ENCODE measurements at regions not wholly inside any gene's neighbourhood (a gene's known extent, or its start where the extent isn't known, plus 50 kb on each side); places are given as distances from the start of the nearest gene placed in this dataset.
A peak's percentile ranks its signal among the peaks of the same experiment; 100 is the strongest.

GRCh38 chr1:66438501-66438900 lies 95.5 kb upstream of the SGIP1 start (continued):
- TF ChIP-seq ZBTB40 (IDR thresholded peaks at IDR 0.05; ENCODE audit: borderline replicate concordance): no peak

GRCh38 chr1:66439031-66439740 lies 94.8 kb upstream of the SGIP1 start:
- 15% methylated on average over 4 of the region's 4 CpGs for WGBS (ENCODE audit: insufficient coverage, insufficient replicate concordance, low lambda C conversion rate, missing lambda C conversion rate)
- H3K4me3 ChIP-seq: no peak overlapping the region
- peak; percentile 52 for FAIRE-seq
- in situ Hi-C loops (cut with MboI): loop anchor here (5.0 kb wide), 1 partner anchor 37 kb away; no protein-coding TSS in a partner anchor
- peak overlapping the region; percentile 81 for H3K4me2 ChIP-seq (ENCODE audit: control insufficient read depth, insufficient read depth)
- no peaks in the 10 kb centered on the region for H3K36me3 ChIP-seq (ENCODE audit: control insufficient read depth in 2 of 2, insufficient read depth in 2 of 2, low read length in 1 of 2)
- peak overlapping the region; percentile 53; the same call in 1 of the 2 replicates for H3K9ac ChIP-seq (ENCODE audit: control insufficient read depth, insufficient read depth, low read length)
- H3K79me2 ChIP-seq (ENCODE audit: control insufficient read depth, insufficient read depth, low read length): no peaks in the 10 kb centered on the region
- ChIA-PET RAD21 (ENCODE audit: unreplicated experiment) (interaction anchor here (0.8 to 1.4 kb wide), 9 partner anchors 37 to 188 kb away, joined by 3 to 15 read pairs (median 6); no protein-coding TSS in a partner anchor), CTCF (interaction anchor here (0.8 to 1.1 kb wide), 7 partner anchors 11 to 196 kb away, joined by 3 to 5 read pairs (median 3); no protein-coding TSS in a partner anchor), POLR2A (interaction anchor here (0.7 to 1.2 kb wide), 2 partner anchors 37 to 90 kb away, joined by 3 to 10 read pairs; no protein-coding TSS in a partner anchor), SMC1A (ENCODE audit: uncharacterized antibody, unreplicated experiment) (interaction anchor here (0.7 to 1.3 kb wide), 16 partner anchors 37 to 197 kb away, joined by 3 to 13 read pairs (median 3); no protein-coding TSS in a partner anchor)
- BruUV-seq (replicated peaks): no TSS peak
- peaks cover 31% of the 10 kb centered on the region for H3K4me1 ChIP-seq (ENCODE audit: control insufficient read depth, insufficient read depth, low read length)
- H2AFZ ChIP-seq (ENCODE audit: control insufficient read depth, low read depth, low read length): peak overlapping the region; percentile 75
- ATAC-seq: peak; percentile 72
- peak overlapping the region; percentile 81 for H3K27ac ChIP-seq (ENCODE audit: control insufficient read depth, insufficient read depth)
- H3K27me3 ChIP-seq (replicated peaks in 1 of 2; ENCODE audit: control insufficient read depth in 2 of 2, insufficient read depth in 2 of 2, low read length in 1 of 2): no peaks in the 10 kb centered on the region
- H4K20me1 ChIP-seq (ENCODE audit: control insufficient read depth, insufficient read depth): no peaks in the 10 kb centered on the region
- intact Hi-C loops (cut with micrococcal nuclease; ENCODE audit: unreplicated experiment): loop anchor here (1.0 kb wide), 1 partner anchor 65 kb away; no protein-coding TSS in a partner anchor
- no peaks in the 10 kb centered on the region; the same call in 2 of the 3 replicates for H3K9me3 ChIP-seq (replicated peaks; ENCODE audit: control insufficient read depth, insufficient read depth, low read length)
- DNase-seq (ENCODE audit: low read depth, low spot score): peak; percentile 27
- TF ChIP-seq E2F4 (IDR thresholded peaks at IDR 0.05; ENCODE audit: low read depth, low read length) (no peak), ATF2 (IDR thresholded peaks at IDR 0.05; ENCODE audit: low read length) (peak; percentile 68), SMARCA5 (IDR thresholded peaks at IDR 0.05) (no peak), POLR2A (IDR thresholded peaks at IDR 0.05; ENCODE audit: low read depth, low read length) (no peak), USF2 (IDR thresholded peaks at IDR 0.05; ENCODE audit: borderline replicate concordance, low read depth, low read length) (no peak), SKIL (IDR thresholded peaks at IDR 0.05; ENCODE audit: low read depth, poor library complexity, severe bottlenecking) (no peak), SMC3 (IDR thresholded peaks at IDR 0.05; ENCODE audit: borderline replicate concordance, low read length) (peak; percentile 2; the same call in 1 of the 2 replicates), BHLHE40 (IDR thresholded peaks at IDR 0.05; ENCODE audit: borderline replicate concordance in 1 of 2, low read depth in 2 of 2, low read length in 1 of 2) (peak in 1 of 2 experiments; percentile 28; a peak in 1 of 4 replicates), CBX5 (IDR thresholded peaks at IDR 0.05; ENCODE audit: low read depth) (no peak)

Measured in GM12878 (cell line).